GM21619 (cell line): ENCODE measurements at regions not wholly inside any gene's neighbourhood (a gene's known extent, or its start where the extent isn't known, plus 50 kb on each side); places are given as distances from the start of the nearest gene placed in this dataset.

ENCODE experiments used
- ATAC-seq: cut with Tn5 transposase; IDR thresholded peaks from one replicate; pipeline ENCODE4 v1.9.1; 2021; ENCODE audit not compliant: unreplicated experiment

- ATAC-seq: no peak
These were observed 123.2 kb upstream of the LINC00305 start for GRCh38 chr18:64271975-64272659.

- no peak for ATAC-seq
These were observed 122.4 kb upstream of the LINC00305 start for GRCh38 chr18:64271246-64271645.

GRCh38 chr18:64270608-64271007 lies 121.7 kb upstream of the LINC00305 start:
- ATAC-seq: no peak

- no peak for ATAC-seq
These were observed 121.2 kb upstream of the LINC00305 start for GRCh38 chr18:64270121-64270520.

GRCh38 chr18:64264171-64264570 lies 115.3 kb upstream of the LINC00305 start:
- no peak for ATAC-seq

GRCh38 chr18:64260810-64261209 lies 111.9 kb upstream of the LINC00305 start:
- no peak for ATAC-seq

- no peak for ATAC-seq
These were observed 111.0 kb upstream of the LINC00305 start for GRCh38 chr18:64259871-64260270.

- ATAC-seq: no peak
These were observed 109.3 kb upstream of the LINC00305 start for GRCh38 chr18:64258111-64258650.

GRCh38 chr18:64254399-64255093 lies 105.7 kb upstream of the LINC00305 start:
- no peak for ATAC-seq

- ATAC-seq: no peak
These were observed 105.0 kb upstream of the LINC00305 start for GRCh38 chr18:64253873-64254272.

GRCh38 chr18:64253222-64253621 lies 104.3 kb upstream of the LINC00305 start:
- ATAC-seq: no peak

GRCh38 chr18:64248836-64249235 lies 99.9 kb upstream of the LINC00305 start:
- ATAC-seq: no peak

- ATAC-seq: no peak
These were observed 96.4 kb upstream of the LINC00305 start for GRCh38 chr18:64245126-64245861.

- no peak for ATAC-seq
These were observed 95.7 kb upstream of the LINC00305 start for GRCh38 chr18:64244571-64244970.

GRCh38 chr18:64240316-64240715 lies 91.4 kb upstream of the LINC00305 start:
- no peak for ATAC-seq

GRCh38 chr18:64238076-64238475 lies 89.2 kb upstream of the LINC00305 start:
- ATAC-seq: no peak

GRCh38 chr18:64234321-64234720 lies 85.4 kb upstream of the LINC00305 start:
- ATAC-seq: no peak

- no peak for ATAC-seq
These were observed 85.0 kb upstream of the LINC00305 start for GRCh38 chr18:64233851-64234250.

GRCh38 chr18:64220941-64221340 lies 72.1 kb upstream of the LINC00305 start:
- ATAC-seq: no peak

- ATAC-seq: no peak
These were observed 70.6 kb upstream of the LINC00305 start for GRCh38 chr18:64219517-64219916.

GRCh38 chr18:64210401-64210949 lies 61.6 kb upstream of the LINC00305 start:
- no peak for ATAC-seq
